G401.6 (cell line): ENCODE measurements at regions not wholly inside any gene's neighbourhood (a gene's known extent, or its start where the extent isn't known, plus 50 kb on each side); places are given as distances from the start of the nearest gene placed in this dataset.
"Not testable (repeated sequence)": the region's sequence is repeated elsewhere in the genome, so short reads cannot be mapped to it uniquely, and the experiment has no call there.

Source experiments
- FAIRE-seq: peaks from 2 replicates; lab custom pipeline; 2012; peaks lifted over from hg19 to GRCh38; lab: Jason Lieb, UNC

- FAIRE-seq: no peak
Measured at GRCh38 chr3:16708285-16708684, 103.1 kb upstream of the DAZL start.

- not testable (repeated sequence) for FAIRE-seq
Measured at GRCh38 chr3:16711691-16712090, 106.5 kb upstream of the DAZL start.

GRCh38 chr3:16715281-16715680 is 110.1 kb upstream of the DAZL start:
- no peak for FAIRE-seq

GRCh38 chr3:16719426-16719825 is 114.2 kb upstream of the DAZL start:
- FAIRE-seq: no peak

- no peak for FAIRE-seq
Measured at GRCh38 chr3:16720367-16720940, 115.2 kb upstream of the DAZL start.

GRCh38 chr3:16721494-16721893 is 116.3 kb upstream of the DAZL start:
- FAIRE-seq: no peak

- no peak for FAIRE-seq
Measured at GRCh38 chr3:16723978-16724377, 118.8 kb upstream of the DAZL start.

- FAIRE-seq: no peak
Measured at GRCh38 chr3:16724487-16724886, 119.3 kb upstream of the DAZL start.

- no peak for FAIRE-seq
Measured at GRCh38 chr3:16725972-16726371, 120.7 kb upstream of the DAZL start.

- no peak for FAIRE-seq
Measured at GRCh38 chr3:16728770-16729745, 123.8 kb upstream of the DAZL start.

GRCh38 chr3:16738451-16738850 is 133.2 kb upstream of the DAZL start:
- no peak for FAIRE-seq

GRCh38 chr3:16739541-16740105 is 134.4 kb upstream of the DAZL start:
- FAIRE-seq: no peak

- no peak for FAIRE-seq
Measured at GRCh38 chr3:16740515-16740914, 135.3 kb upstream of the DAZL start.

GRCh38 chr3:16741103-16741758 is 136.0 kb upstream of the DAZL start:
- FAIRE-seq: no peak

- no peak for FAIRE-seq
Measured at GRCh38 chr3:16741890-16742289, 136.7 kb upstream of the DAZL start.

- FAIRE-seq: no peak
Measured at GRCh38 chr3:16743276-16743675, 138.1 kb upstream of the DAZL start.

GRCh38 chr3:16759227-16759903 is 125.4 kb upstream of the PLCL2 start:
- no peak for FAIRE-seq

GRCh38 chr3:16761571-16761970 is 123.2 kb upstream of the PLCL2 start:
- FAIRE-seq: no peak

GRCh38 chr3:16765661-16766060 is 119.1 kb upstream of the PLCL2 start:
- FAIRE-seq: no peak

- no peak for FAIRE-seq
Measured at GRCh38 chr3:16767006-16767405, 117.7 kb upstream of the PLCL2 start.

GRCh38 chr3:16768014-16768413 is 116.7 kb upstream of the PLCL2 start:
- FAIRE-seq: no peak

- no peak for FAIRE-seq
Measured at GRCh38 chr3:16768956-16769355, 115.8 kb upstream of the PLCL2 start.
